GM21825 (cell line): ENCODE measurements at regions not wholly inside any gene's neighbourhood (a gene's known extent, or its start where the extent isn't known, plus 50 kb on each side); places are given as distances from the start of the nearest gene placed in this dataset.

Experiments
- ATAC-seq: cut with Tn5 transposase; IDR thresholded peaks from one replicate; pipeline ENCODE4 v1.9.1; 2021; ENCODE audit warnings: mild to moderate bottlenecking, moderate library complexity; ENCODE audit not compliant: unreplicated experiment

GRCh38 chr1:25105836-25106235 lies 126.5 kb downstream of the SYF2 start:
- ATAC-seq: no peak

DNA sequence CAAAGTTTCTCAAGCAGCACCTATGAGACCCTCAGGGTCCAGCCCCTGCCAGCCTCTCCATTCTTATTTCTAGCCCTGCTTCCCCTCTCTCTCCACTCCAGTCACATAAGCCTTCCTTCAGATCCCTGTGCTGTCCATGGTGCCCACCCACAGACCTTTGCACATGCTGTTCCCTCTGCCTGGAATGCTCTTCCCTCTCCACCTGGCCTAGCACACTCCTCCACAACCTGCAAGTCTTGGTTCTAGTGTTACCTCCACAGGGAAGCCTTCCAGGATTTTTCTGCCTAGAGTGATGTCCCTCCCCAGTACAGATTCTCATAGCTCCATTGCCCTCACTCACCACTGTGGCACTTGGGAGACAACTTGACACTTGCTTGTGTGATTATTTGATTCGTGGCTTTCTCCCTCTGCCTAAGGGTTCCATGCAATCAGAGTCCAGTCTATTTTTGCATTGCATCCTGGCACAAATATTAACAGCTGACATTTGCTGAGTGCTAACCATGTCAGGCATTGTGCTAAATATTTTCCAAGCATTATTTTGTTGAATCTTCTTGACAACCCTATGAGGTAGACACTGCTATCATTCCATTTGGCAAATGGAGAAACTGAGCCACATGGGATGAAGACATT lies 127.3 kb downstream of the SYF2 start:
- no peak for ATAC-seq

GRCh38 chr1:25103164-25103795 lies 129.0 kb downstream of the SYF2 start:
- ATAC-seq: no peak

GRCh38 chr1:25100151-25100833 lies 132.0 kb downstream of the SYF2 start:
- ATAC-seq: no peak

GRCh38 chr1:25099343-25099951 lies 132.9 kb downstream of the SYF2 start:
- ATAC-seq: no peak

- no peak for ATAC-seq
These were observed 133.6 kb downstream of the SYF2 start for GRCh38 chr1:25098717-25099116.

GRCh38 chr1:25096307-25097150 lies 135.8 kb downstream of the SYF2 start:
- ATAC-seq: no peak

DNA sequence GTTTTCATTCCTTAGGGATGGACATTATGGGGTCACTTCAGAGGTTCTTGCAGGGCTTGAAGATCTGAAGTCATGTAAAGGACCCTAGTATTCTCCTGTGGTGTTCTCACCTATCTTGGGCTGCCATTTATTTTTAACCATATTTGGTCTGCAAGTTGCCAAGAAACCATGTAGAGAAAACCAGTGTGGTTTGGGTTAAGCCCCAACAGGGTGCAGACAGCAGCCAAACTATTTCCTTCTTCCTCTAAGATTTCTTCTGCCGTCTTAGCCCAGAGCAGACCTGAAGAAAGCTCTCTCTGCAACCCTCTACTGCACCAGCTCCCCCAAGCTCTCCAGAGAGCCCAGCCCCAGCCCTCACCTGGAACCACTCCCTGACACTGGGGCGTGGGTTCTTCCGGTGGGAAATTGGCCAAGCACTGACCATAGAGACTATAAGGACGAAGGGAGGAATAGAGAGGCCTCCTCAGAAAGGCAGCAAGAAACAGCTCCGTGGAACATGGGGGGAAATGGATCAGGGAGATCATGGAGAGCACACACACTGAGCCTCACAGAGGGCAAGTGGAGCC lies 136.6 kb downstream of the SYF2 start:
- no peak for ATAC-seq

- no peak for ATAC-seq
These were observed 137.3 kb downstream of the SYF2 start for GRCh38 chr1:25094995-25095394.

- no peak for ATAC-seq
These were observed 138.1 kb downstream of the SYF2 start for GRCh38 chr1:25094229-25094628.

GRCh38 chr1:25091658-25092057 lies 140.6 kb downstream of the SYF2 start:
- ATAC-seq: no peak

DNA sequence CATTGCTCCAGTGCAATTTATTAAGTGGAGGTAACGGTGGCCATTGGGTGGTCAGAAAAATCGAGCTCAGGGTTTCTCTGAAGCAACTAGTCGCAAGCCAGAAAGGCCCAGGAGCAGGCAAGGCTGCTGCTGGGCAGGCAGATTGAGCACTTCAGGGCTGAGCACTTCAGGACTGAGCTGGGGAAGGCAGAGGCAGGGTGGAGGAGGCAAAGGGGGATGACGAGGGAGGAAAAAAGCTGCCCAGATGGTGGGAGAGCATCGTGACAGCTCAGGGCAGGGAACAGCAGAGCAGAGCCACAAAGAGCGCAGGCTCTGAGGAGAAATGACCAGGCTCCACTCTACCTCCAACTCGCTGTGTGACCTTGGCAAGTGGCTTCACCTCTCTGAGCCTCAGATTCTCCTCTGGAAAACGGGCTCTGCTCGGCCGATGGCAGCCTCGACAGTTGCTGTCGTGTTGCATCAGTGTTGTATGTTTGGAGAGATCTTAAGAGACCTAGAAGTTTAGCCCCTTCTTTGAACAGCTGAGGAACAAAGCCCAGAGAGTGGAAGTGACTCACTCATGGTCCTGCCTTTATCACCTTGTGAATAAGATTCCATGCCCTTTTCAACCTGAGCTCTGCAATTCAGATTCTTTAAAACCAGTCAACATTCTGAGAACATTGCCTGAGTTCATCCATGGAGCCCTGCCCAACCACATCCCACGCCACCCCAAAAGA lies 141.4 kb downstream of the SYF2 start:
- no peak for ATAC-seq

DNA sequence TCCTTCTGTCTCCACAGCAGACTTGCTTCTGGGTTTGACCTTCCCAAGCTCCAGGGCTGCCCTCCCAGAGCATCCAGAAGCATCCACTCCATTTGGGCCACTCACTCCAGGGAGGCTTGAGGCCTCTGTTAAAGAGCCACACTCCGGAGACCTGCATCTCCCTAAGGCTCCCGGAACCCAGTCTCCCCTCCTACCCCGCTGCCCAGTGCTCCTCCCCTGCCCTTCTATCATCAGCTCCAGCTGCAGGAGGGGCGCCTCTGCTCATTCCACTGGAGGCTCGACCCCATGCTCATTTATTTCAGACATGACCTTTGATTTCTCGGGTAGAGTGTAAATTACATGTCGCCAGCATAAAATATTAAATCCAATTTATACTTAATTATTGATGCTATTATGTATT lies 142.5 kb downstream of the SYF2 start:
- ATAC-seq: no peak

GRCh38 chr1:25088946-25089345 lies 143.4 kb downstream of the SYF2 start:
- ATAC-seq: no peak

- ATAC-seq: no peak
These were observed 144.1 kb downstream of the SYF2 start for GRCh38 chr1:25088180-25088701.

DNA sequence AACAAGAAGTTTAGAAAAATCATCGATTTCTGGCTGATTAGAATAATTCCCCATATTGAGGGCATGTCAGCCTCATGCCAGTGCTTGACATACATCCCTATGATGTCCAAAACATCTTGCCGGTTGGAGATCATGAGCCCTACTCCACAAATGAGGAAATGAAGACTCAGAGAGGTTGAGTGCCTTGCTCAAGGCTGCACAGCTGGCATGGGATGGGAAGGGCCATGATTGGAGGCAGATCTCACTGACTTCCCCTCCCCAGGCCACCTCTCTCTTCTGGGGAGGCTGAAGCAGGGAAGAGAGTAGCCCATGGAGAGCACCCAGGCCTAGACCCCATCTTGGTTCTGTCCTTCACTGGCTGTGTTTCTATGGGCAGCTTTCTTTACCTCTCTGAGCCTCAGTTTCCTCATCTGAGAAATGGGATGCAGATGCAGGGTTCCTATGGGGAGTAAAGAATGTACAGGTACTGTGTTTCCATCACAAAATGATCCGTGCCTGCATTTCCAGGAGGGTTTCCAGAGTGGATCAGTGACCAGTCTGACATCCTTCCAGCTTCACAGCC lies 145.7 kb downstream of the SYF2 start:
- ATAC-seq: no peak

- ATAC-seq: no peak
These were observed 147.9 kb downstream of the SYF2 start for GRCh38 chr1:25084407-25084806.

DNA sequence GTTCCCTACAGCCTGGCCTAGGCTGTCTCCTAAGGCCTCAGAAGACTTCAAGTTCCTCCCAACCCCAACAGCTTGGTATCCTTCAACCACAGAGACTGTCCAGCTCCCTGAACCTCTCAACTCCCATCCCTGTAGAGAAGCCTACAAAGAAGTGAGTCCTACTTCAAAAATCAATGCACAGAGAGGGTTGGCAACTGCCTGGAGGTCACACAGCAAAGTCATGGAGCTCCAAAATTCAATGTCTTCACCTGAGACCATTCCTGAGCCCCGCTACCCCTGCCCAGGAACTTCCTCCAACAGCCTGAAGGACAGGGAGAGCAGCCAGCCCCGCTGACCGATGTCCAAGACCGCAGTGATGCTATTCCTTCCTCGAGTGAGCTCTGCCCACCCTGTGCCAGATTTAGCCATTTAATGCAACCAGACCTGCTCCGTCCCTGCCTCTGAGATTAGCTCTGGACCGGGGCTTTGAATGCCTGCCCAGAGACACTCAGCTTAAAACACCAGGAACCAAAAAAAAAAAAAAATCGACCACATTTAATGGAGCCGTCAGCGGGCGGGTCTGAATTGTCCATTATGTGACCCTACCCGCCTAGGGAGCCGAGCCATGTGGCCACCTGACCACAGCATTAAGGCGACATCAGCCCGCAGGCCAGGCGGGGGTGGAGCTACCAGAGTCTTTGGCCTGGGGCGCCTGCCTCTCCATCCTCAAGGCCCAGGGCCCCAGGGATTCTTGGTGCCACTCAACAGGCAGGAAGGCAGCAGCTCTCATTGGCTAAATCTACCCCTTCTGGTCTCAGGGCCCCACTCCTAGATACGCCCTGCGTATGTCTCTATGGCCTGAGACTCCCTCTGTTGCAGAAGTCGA lies 148.6 kb downstream of the SYF2 start:
- ATAC-seq: no peak

- no peak for ATAC-seq
These were observed 149.3 kb downstream of the SYF2 start for GRCh38 chr1:25082995-25083394.
